SK-N-SH treated with all-trans-retinoic acid at 6 μM for 48 hours (cell line): ENCODE measurements at regions not wholly inside any gene's neighbourhood (a gene's known extent, or its start where the extent isn't known, plus 50 kb on each side); places are given as distances from the start of the nearest gene placed in this dataset.

Experiments used
- ATAC-seq: fragments of 200-7000 bp; cut with Tn5 transposase; 3 replicates; pipeline ENCODE4 v1.9.1; 2020; ENCODE audit warnings: mild to moderate bottlenecking, moderate library complexity
- ARNTL ChIP-seq: fragments of 450-650 bp; formaldehyde crosslinking; IDR thresholded peaks from 2 replicates; pipeline ENCODE4 v1.5.0; 2020; ENCODE audit warnings: low read depth, mild to moderate bottlenecking, moderate library complexity, borderline replicate concordance
- BACH2 ChIP-seq: fragments of 250-450 bp; sonication (Bioruptor Pico); IDR thresholded peaks from 2 replicates; pipeline ENCODE4 v1.9.0; 2021; ENCODE audit warnings: mild to moderate bottlenecking, borderline replicate concordance
- CSDC2 ChIP-seq: fragments of 250-450 bp; sonication (Bioruptor Pico); IDR thresholded peaks from 2 replicates; pipeline ENCODE4 v1.5.0; 2020; ENCODE audit warnings: mild to moderate bottlenecking, moderate library complexity
- CSRNP3 ChIP-seq: fragments of 250-450 bp; sonication (Bioruptor Pico); IDR thresholded peaks from 2 replicates; pipeline ENCODE4 v1.5.1; 2021; ENCODE audit warnings: mild to moderate bottlenecking, moderate library complexity
- ESRRG ChIP-seq: fragments of 250-450 bp; sonication (Bioruptor Pico); IDR thresholded peaks from 2 replicates; pipeline ENCODE4 v1.6.1; 2021; ENCODE audit warnings: mild to moderate bottlenecking
- GLIS3 ChIP-seq: fragments of 250-450 bp; sonication (Bioruptor Pico); IDR thresholded peaks from 2 replicates; pipeline ENCODE4 v1.5.0; 2020; ENCODE audit warnings: mild to moderate bottlenecking, moderate library complexity
- POU6F1 ChIP-seq: fragments of 250-450 bp; sonication (Bioruptor Pico); IDR thresholded peaks from 2 replicates; pipeline ENCODE4 v1.8.0; 2021; ENCODE audit warnings: low read depth, mild to moderate bottlenecking, moderate library complexity, borderline replicate concordance
- PPARA ChIP-seq: fragments of 250-450 bp; sonication (Bioruptor Pico); IDR thresholded peaks from 2 replicates; pipeline ENCODE4 v1.5.0; 2020; ENCODE audit warnings: mild to moderate bottlenecking, borderline replicate concordance
- RARB ChIP-seq: fragments of 250-450 bp; sonication (Bioruptor Pico); IDR thresholded peaks from 2 replicates; pipeline ENCODE4 v1.8.0; 2021; ENCODE audit warnings: mild to moderate bottlenecking, moderate library complexity
- TCF4 ChIP-seq: fragments of 250-450 bp; sonication (Bioruptor Pico); IDR thresholded peaks from 2 replicates; pipeline ENCODE4 v1.8.0; 2021; ENCODE audit warnings: mild to moderate bottlenecking, moderate library complexity, borderline replicate concordance
- TOX ChIP-seq: fragments of 250-450 bp; sonication (Bioruptor Pico); IDR thresholded peaks from 2 replicates; pipeline ENCODE4 v1.8.0; 2021; ENCODE audit warnings: mild to moderate bottlenecking, moderate library complexity, borderline replicate concordance
- ZC3H10 ChIP-seq: fragments of 250-450 bp; sonication (Bioruptor Pico); IDR thresholded peaks from 2 replicates; pipeline ENCODE4 v1.5.1; 2021; ENCODE audit warnings: mild to moderate bottlenecking, moderate library complexity
- ZFP3 ChIP-seq: fragments of 250-450 bp; sonication (Bioruptor Pico); IDR thresholded peaks from 2 replicates; pipeline ENCODE4 v1.5.0; 2020; ENCODE audit warnings: mild to moderate bottlenecking, moderate library complexity
- ZFP30 ChIP-seq: fragments of 450-650 bp; formaldehyde crosslinking; IDR thresholded peaks from 2 replicates; pipeline ENCODE4 v1.5.0; 2022; ENCODE audit warnings: mild to moderate bottlenecking, moderate library complexity
- ZNF565 ChIP-seq: fragments of 450-650 bp; formaldehyde crosslinking; conservative IDR thresholded peaks from 2 replicates; pipeline ENCODE4 v1.5.0; 2020; ENCODE audit warnings: low read depth, mild to moderate bottlenecking, moderate library complexity
- ZNF70 ChIP-seq: fragments of 450-650 bp; formaldehyde crosslinking; IDR thresholded peaks from 2 replicates; pipeline ENCODE4 v1.5.0; 2020; ENCODE audit warnings: mild to moderate bottlenecking, moderate library complexity
- TF ChIP-seq, protein P1 (sequence below): fragments of 250-450 bp; sonication (Bioruptor Pico); IDR thresholded peaks from 2 replicates; pipeline ENCODE4 v1.5.1; 2020; ENCODE audit warnings: low read depth, mild to moderate bottlenecking, moderate library complexity
- TF ChIP-seq, protein P2 (sequence below): fragments of 250-450 bp; sonication (Bioruptor Pico); IDR thresholded peaks from 2 replicates; pipeline ENCODE4 v1.8.0; 2020; ENCODE audit warnings: mild to moderate bottlenecking, moderate library complexity, borderline replicate concordance
- TF ChIP-seq, protein P3 (sequence below): fragments of 250-450 bp; sonication (Bioruptor Pico); IDR thresholded peaks from 2 replicates; pipeline ENCODE4 v1.5.0; 2020; ENCODE audit warnings: mild to moderate bottlenecking, moderate library complexity

DNA sequence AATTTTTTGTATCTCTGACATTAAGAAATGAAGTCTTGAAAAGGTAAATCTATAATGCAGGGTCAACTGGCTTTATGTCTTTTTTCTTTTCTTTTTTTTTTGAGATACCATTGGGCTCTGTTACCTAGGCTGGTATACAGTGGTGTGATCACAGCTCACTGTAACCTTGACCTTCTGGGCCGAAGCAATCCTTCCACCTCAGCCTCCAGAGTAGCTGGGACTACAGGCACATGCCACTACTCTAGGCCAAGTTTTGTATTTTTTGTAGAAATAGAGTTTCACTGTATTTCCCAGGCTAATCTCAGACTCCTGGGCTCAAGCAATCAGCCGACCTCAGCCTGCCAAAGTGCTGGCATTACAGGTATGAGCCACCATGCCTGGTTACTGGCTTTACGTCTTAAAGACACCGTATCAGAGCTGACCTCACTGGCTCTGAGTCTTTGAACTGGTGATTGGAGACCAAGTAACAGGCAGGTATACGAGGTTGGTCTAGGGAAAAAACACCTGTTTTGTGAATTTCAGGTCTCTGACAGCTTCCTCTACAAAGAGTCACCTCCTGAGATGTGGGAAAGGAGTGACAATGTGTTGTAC lies 70.4 kb upstream of the GPBP1 start:
- ATAC-seq: no peak
- no peak for TF ChIP-seq POU6F1
- no peak for TF ChIP-seq PPARA (CRISPR knock-in tag)
- no peak for TF ChIP-seq CSRNP3
- TF ChIP-seq CSDC2: no peak
- TF ChIP-seq, protein P1, sequence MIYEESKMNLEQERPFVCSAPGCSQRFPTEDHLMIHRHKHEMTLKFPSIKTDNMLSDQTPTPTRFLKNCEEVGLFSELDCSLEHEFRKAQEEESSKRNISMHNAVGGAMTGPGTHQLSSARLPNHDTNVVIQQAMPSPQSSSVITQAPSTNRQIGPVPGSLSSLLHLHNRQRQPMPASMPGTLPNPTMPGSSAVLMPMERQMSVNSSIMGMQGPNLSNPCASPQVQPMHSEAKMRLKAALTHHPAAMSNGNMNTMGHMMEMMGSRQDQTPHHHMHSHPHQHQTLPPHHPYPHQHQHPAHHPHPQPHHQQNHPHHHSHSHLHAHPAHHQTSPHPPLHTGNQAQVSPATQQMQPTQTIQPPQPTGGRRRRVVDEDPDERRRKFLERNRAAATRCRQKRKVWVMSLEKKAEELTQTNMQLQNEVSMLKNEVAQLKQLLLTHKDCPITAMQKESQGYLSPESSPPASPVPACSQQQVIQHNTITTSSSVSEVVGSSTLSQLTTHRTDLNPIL (CRISPR knock-in tag): no peak
- TF ChIP-seq TOX: no peak
- TF ChIP-seq, protein P2, sequence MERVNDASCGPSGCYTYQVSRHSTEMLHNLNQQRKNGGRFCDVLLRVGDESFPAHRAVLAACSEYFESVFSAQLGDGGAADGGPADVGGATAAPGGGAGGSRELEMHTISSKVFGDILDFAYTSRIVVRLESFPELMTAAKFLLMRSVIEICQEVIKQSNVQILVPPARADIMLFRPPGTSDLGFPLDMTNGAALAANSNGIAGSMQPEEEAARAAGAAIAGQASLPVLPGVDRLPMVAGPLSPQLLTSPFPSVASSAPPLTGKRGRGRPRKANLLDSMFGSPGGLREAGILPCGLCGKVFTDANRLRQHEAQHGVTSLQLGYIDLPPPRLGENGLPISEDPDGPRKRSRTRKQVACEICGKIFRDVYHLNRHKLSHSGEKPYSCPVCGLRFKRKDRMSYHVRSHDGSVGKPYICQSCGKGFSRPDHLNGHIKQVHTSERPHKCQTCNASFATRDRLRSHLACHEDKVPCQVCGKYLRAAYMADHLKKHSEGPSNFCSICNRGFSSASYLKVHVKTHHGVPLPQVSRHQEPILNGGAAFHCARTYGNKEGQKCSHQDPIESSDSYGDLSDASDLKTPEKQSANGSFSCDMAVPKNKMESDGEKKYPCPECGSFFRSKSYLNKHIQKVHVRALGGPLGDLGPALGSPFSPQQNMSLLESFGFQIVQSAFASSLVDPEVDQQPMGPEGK (CRISPR knock-in tag): no peak
- TF ChIP-seq GLIS3 (CRISPR knock-in tag): no peak
- TF ChIP-seq ZFP30 (CRISPR knock-in tag): no peak
- no peak for TF ChIP-seq ZC3H10 (CRISPR knock-in tag)
- TF ChIP-seq, all 23 proteins: peak for 0

GRCh38 chr5:57106661-57107060 lies 67.2 kb upstream of the GPBP1 start:
- no peak for TF ChIP-seq ZC3H10 (CRISPR knock-in tag)
- TF ChIP-seq ZFP3 (CRISPR knock-in tag): no peak
- no peak for TF ChIP-seq BACH2 (CRISPR knock-in tag)
- TF ChIP-seq ZNF70 (CRISPR knock-in tag): no peak
- TF ChIP-seq ZFP30 (CRISPR knock-in tag): no peak
- no peak for TF ChIP-seq ARNTL (CRISPR knock-in tag)
- TF ChIP-seq CSDC2: no peak
- TF ChIP-seq, protein P1 (CRISPR knock-in tag): no peak
- no peak for TF ChIP-seq TCF4 (CRISPR knock-in tag)
- TF ChIP-seq, protein P3, sequence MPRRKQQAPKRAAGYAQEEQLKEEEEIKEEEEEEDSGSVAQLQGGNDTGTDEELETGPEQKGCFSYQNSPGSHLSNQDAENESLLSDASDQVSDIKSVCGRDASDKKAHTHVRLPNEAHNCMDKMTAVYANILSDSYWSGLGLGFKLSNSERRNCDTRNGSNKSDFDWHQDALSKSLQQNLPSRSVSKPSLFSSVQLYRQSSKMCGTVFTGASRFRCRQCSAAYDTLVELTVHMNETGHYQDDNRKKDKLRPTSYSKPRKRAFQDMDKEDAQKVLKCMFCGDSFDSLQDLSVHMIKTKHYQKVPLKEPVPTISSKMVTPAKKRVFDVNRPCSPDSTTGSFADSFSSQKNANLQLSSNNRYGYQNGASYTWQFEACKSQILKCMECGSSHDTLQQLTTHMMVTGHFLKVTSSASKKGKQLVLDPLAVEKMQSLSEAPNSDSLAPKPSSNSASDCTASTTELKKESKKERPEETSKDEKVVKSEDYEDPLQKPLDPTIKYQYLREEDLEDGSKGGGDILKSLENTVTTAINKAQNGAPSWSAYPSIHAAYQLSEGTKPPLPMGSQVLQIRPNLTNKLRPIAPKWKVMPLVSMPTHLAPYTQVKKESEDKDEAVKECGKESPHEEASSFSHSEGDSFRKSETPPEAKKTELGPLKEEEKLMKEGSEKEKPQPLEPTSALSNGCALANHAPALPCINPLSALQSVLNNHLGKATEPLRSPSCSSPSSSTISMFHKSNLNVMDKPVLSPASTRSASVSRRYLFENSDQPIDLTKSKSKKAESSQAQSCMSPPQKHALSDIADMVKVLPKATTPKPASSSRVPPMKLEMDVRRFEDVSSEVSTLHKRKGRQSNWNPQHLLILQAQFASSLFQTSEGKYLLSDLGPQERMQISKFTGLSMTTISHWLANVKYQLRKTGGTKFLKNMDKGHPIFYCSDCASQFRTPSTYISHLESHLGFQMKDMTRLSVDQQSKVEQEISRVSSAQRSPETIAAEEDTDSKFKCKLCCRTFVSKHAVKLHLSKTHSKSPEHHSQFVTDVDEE: no peak
- no peak for TF ChIP-seq ZNF565 (CRISPR knock-in tag)
- TF ChIP-seq, protein P2 (CRISPR knock-in tag): no peak
- no peak for TF ChIP-seq GLIS3 (CRISPR knock-in tag)
- TF ChIP-seq TOX: no peak
- no peak for TF ChIP-seq ESRRG (CRISPR knock-in tag)
- no peak for TF ChIP-seq CSRNP3
- TF ChIP-seq RARB (CRISPR knock-in tag): no peak
- no peak for ATAC-seq
